H1 (cell line): ENCODE measurements at regions not wholly inside any gene's neighbourhood (a gene's known extent, or its start where the extent isn't known, plus 50 kb on each side); places are given as distances from the start of the nearest gene placed in this dataset.

ENCODE experiments used
- CTCF ChIA-PET: fragments of 300-600 bp; sonication (Branson Sonifier 250); formaldehyde crosslinking; loops from one replicate; lab custom pipeline; 2021; ENCODE audit not compliant: partially characterized antibody; lab: Charles Lee
- POLR2A ChIA-PET: fragments of 300-600 bp; sonication (Branson Sonifier 250); formaldehyde crosslinking; loops from one replicate; lab custom pipeline; 2021; ENCODE audit warnings: inconsistent platforms; ENCODE audit not compliant: partially characterized antibody; lab: Charles Lee
- DNase-seq, 2 experiments: peaks; one replicate each; pipeline versions ENCODE4 v3.0.0 to v3.0.0-alpha.2; 2010 to 2022; ENCODE audit warnings: low spot score in 2 of 2, low read depth in 1 of 2, mixed read lengths in 1 of 2
- FAIRE-seq: peaks from 2 replicates; lab custom pipeline; 2011; peaks lifted over from hg19 to GRCh38; lab: Jason Lieb, UNC
- H2AFZ ChIP-seq: 2 replicates; pipeline ENCODE4 v1.8.1; 2012; ENCODE audit warnings: low read length, inconsistent platforms
- H2AK5ac ChIP-seq: 2 replicates; pipeline ENCODE4 v1.6.1; 2013; ENCODE audit warnings: low read depth, low read length
- H2BK120ac ChIP-seq: replicated peaks from 2 replicates; pipeline ENCODE3; 2013; ENCODE audit warnings: low read depth, low read length, inconsistent platforms
- H2BK12ac ChIP-seq: 2 replicates; pipeline ENCODE4 v1.6.1; 2013; ENCODE audit warnings: low read depth, low read length
- H2BK15ac ChIP-seq: 2 replicates; pipeline ENCODE4 v1.6.1; 2013; ENCODE audit warnings: low read length
- H2BK20ac ChIP-seq: 2 replicates; pipeline ENCODE4 v1.6.1; 2013; ENCODE audit warnings: low read length
- H2BK5ac ChIP-seq: 2 replicates; pipeline ENCODE4 v1.6.1; 2013; ENCODE audit warnings: low read depth, low read length
- H3K14ac ChIP-seq: 2 replicates; pipeline ENCODE4 v1.6.1; 2013; ENCODE audit warnings: inconsistent platforms; ENCODE audit not compliant: insufficient read length
- H3K18ac ChIP-seq: 2 replicates; pipeline ENCODE4 v1.6.1; 2013; ENCODE audit warnings: low read length; ENCODE audit errors: extremely low read depth
- H3K23ac ChIP-seq: 2 replicates; pipeline ENCODE4 v1.6.1; 2013; ENCODE audit warnings: inconsistent platforms; ENCODE audit not compliant: insufficient read length
- H3K23me2 ChIP-seq: 2 replicates; pipeline ENCODE4 v1.6.1; 2013; ENCODE audit warnings: low read depth, low read length
- H3K27ac ChIP-seq: 2 replicates; pipeline ENCODE4 v1.6.1; 2011; ENCODE audit warnings: low read depth, low read length, inconsistent platforms
- H3K27me3 ChIP-seq, 4 experiments: replicated peaks in 1 of 4; 1 replicate in 1 of 4; 2 replicates in 3 of 4; pipeline versions ENCODE4 v1.6.1 to v1.8.1; 2011 to 2013; ENCODE audit warnings: low read length in 3 of 4, mild to moderate bottlenecking in 3 of 4, inconsistent platforms in 2 of 4, mixed read lengths in 2 of 4, moderate library complexity in 1 of 4; ENCODE audit not compliant: control insufficient read depth in 3 of 4, insufficient read depth in 3 of 4; ENCODE audit errors: extremely low read depth in 1 of 4
- H3K36me3 ChIP-seq, 4 experiments: 2 replicates each; pipeline versions ENCODE4 v1.6.1 to v1.8.1; 2011 to 2013; ENCODE audit warnings: mild to moderate bottlenecking in 4 of 4, low read length in 3 of 4, moderate library complexity in 2 of 4, control low read depth in 1 of 4, inconsistent platforms in 1 of 4; ENCODE audit not compliant: insufficient read depth in 4 of 4, control insufficient read depth in 2 of 4
- H3K4ac ChIP-seq: replicated peaks from 2 replicates; pipeline ENCODE3; 2013; ENCODE audit warnings: low read length, low read depth, mixed read lengths, inconsistent platforms; ENCODE audit not compliant: insufficient read length
- H3K4me1 ChIP-seq, 4 experiments: replicated peaks in 1 of 4; 1 replicate in 1 of 4; 2 replicates in 3 of 4; pipeline versions ENCODE4 v1.6.1 to v1.8.1; 2011 to 2013; ENCODE audit warnings: low read length in 3 of 4, inconsistent platforms in 2 of 4, mixed read lengths in 1 of 4; ENCODE audit not compliant: insufficient read depth in 4 of 4, control insufficient read depth in 3 of 4
- H3K4me2 ChIP-seq, 2 experiments: 2 replicates each; pipeline versions ENCODE4 v1.6.1 to v1.8.1; 2011 to 2013; ENCODE audit warnings: low read depth in 2 of 2, low read length in 2 of 2, control low read depth in 1 of 2, inconsistent platforms in 1 of 2, mild to moderate bottlenecking in 1 of 2; ENCODE audit not compliant: insufficient read depth in 1 of 2
- H3K4me3 ChIP-seq, 4 experiments: fragments of 200-600, 300-600 bp in 1 of 4; sonication (generic), shearing (Covaris generic), sonication (Bioruptor Twin) in 1 of 4; 2 replicates each; pipeline versions ENCODE4 v1.5.1 to v1.8.1; 2011 to 2016; ENCODE audit warnings: low read length in 4 of 4, low read depth in 3 of 4, control low read depth in 2 of 4, inconsistent platforms in 2 of 4, mild to moderate bottlenecking in 2 of 4, mixed read lengths in 1 of 4, moderate library complexity in 1 of 4; ENCODE audit not compliant: insufficient read depth in 2 of 4; ENCODE audit errors: extremely low read depth in 1 of 4
- H3K56ac ChIP-seq: replicated peaks from 2 replicates; pipeline ENCODE3; 2013; ENCODE audit warnings: low read depth, mild to moderate bottlenecking, mixed read lengths, low read length, inconsistent platforms; ENCODE audit not compliant: insufficient read length
- H3K79me1 ChIP-seq: 2 replicates; pipeline ENCODE4 v1.6.1; 2013; ENCODE audit warnings: low read depth, low read length, control low read depth
- H3K79me2 ChIP-seq, 2 experiments: 2 replicates each; pipeline versions ENCODE4 v1.6.1 to v1.8.1; 2012 to 2013; ENCODE audit warnings: low read length in 2 of 2, mild to moderate bottlenecking in 2 of 2, inconsistent platforms in 1 of 2; ENCODE audit not compliant: insufficient read depth in 2 of 2, control insufficient read depth in 1 of 2
- H3K9ac ChIP-seq, 4 experiments: replicated peaks in 1 of 4; 1 replicate in 1 of 4; 2 replicates in 3 of 4; pipeline versions ENCODE4 v1.6.1 to v1.8.1; 2011 to 2013; ENCODE audit warnings: low read depth in 3 of 4, low read length in 3 of 4, control low read depth in 2 of 4, mild to moderate bottlenecking in 2 of 4, moderate library complexity in 2 of 4, inconsistent platforms in 1 of 4; ENCODE audit errors: extremely low read depth in 1 of 4
- H3K9me3 ChIP-seq, 2 experiments: 2 replicates each; pipeline versions ENCODE4 v1.6.1 to v1.8.1; 2012 to 2013; ENCODE audit warnings: mild to moderate bottlenecking in 2 of 2, moderate library complexity in 2 of 2, control low read depth in 1 of 2, inconsistent platforms in 1 of 2, low read depth in 1 of 2, low read length in 1 of 2, mixed read lengths in 1 of 2; ENCODE audit not compliant: insufficient read depth in 2 of 2
- H4K20me1 ChIP-seq, 2 experiments: replicated peaks in 1 of 2; 2 replicates each; pipeline versions ENCODE3 to v1.8.1; 2011 to 2013; ENCODE audit warnings: inconsistent platforms in 2 of 2, low read length in 2 of 2, mild to moderate bottlenecking in 1 of 2; ENCODE audit not compliant: insufficient read depth in 2 of 2, control insufficient read depth in 1 of 2
- H4K5ac ChIP-seq: 2 replicates; pipeline ENCODE4 v1.6.1; 2013; ENCODE audit warnings: low read length, low read depth, mixed read lengths, inconsistent platforms; ENCODE audit not compliant: insufficient read length
- H4K8ac ChIP-seq: 2 replicates; pipeline ENCODE4 v1.8.0; 2013; ENCODE audit warnings: mild to moderate bottlenecking, moderate library complexity, low read length, inconsistent platforms; ENCODE audit not compliant: insufficient read depth; ENCODE audit errors: extremely low read depth
- H4K91ac ChIP-seq: replicated peaks from 2 replicates; pipeline ENCODE3; 2013; ENCODE audit warnings: low read length, mixed read lengths, inconsistent platforms; ENCODE audit not compliant: insufficient read length
- CHD2 ChIP-seq: IDR thresholded peaks from 2 replicates; pipeline ENCODE4 v1.6.1; 2012; ENCODE audit warnings: low read length, improper control_type of control experiment
- CTBP2 ChIP-seq: IDR thresholded peaks from 2 replicates; pipeline ENCODE4 v1.7.0; 2011; ENCODE audit warnings: borderline replicate concordance, mild to moderate bottlenecking, moderate library complexity, mixed read lengths, low read length; ENCODE audit not compliant: insufficient read depth, insufficient read length
- JUN ChIP-seq: IDR thresholded peaks from 2 replicates; pipeline ENCODE4 v1.6.1; 2011; ENCODE audit warnings: low read depth, mild to moderate bottlenecking, improper control_type of control experiment, low read length
- KDM4A ChIP-seq: IDR thresholded peaks from one replicate; pipeline ENCODE4 v1.7.1; 2012; ENCODE audit warnings: low read depth, mild to moderate bottlenecking, moderate library complexity, low read length, inconsistent platforms; ENCODE audit not compliant: severe bottlenecking
- PHF8 ChIP-seq: fragments of 200-600 bp; sonication (generic); conservative IDR thresholded peaks from 2 replicates; pipeline ENCODE4 v1.7.1; 2012; ENCODE audit warnings: low read depth, mild to moderate bottlenecking, inconsistent platforms, low read length, moderate library complexity
- POLR2AphosphoS5 ChIP-seq: IDR thresholded peaks from 2 replicates; pipeline ENCODE4 v1.6.1; 2011; ENCODE audit warnings: low read depth, low read length
- RFX5 ChIP-seq: IDR thresholded peaks from 2 replicates; pipeline ENCODE4 v1.6.1; 2011; ENCODE audit warnings: low read depth, low read length, improper control_type of control experiment, borderline replicate concordance
- RNF2 ChIP-seq: fragments of 200-900, 300-1000 bp; sonication (generic); IDR thresholded peaks from 2 replicates; pipeline ENCODE4 v1.7.1; 2016; ENCODE audit warnings: borderline replicate concordance, low read depth, mild to moderate bottlenecking, antibody characterized with exemption, low read length; ENCODE audit not compliant: poor library complexity, severe bottlenecking; ENCODE audit errors: missing control alignments
- SP2 ChIP-seq: IDR thresholded peaks from 2 replicates; pipeline ENCODE4 v1.6.1; 2012; ENCODE audit warnings: mild to moderate bottlenecking, low read length, inconsistent platforms
- SUZ12 ChIP-seq: fragments of 200-600 bp; sonication (generic); IDR thresholded peaks from 2 replicates; pipeline ENCODE4 v1.6.1; 2012; ENCODE audit warnings: mild to moderate bottlenecking, inconsistent platforms, low read length, moderate library complexity, mixed read lengths
- TBP ChIP-seq: IDR thresholded peaks from 2 replicates; pipeline ENCODE4 v1.6.1; 2011; ENCODE audit warnings: low read depth, low read length, improper control_type of control experiment
- WGBS, 2 experiments: shearing (Covaris generic) in 1 of 2; methylation state at CpG; one replicate each; pipeline versions ENCODE4 v1.1.6 to v1.1.7; 2013 to 2015; ENCODE audit warnings: low lambda C conversion rate in 2 of 2, mixed read lengths in 2 of 2, inconsistent platforms in 1 of 2, low coverage in 1 of 2, missing lambda C conversion rate in 1 of 2; ENCODE audit not compliant: insufficient replicate concordance in 2 of 2, insufficient coverage in 1 of 2, insufficient read length in 1 of 2; ENCODE audit errors: extremely low coverage in 1 of 2, missing lambda C conversion rate in 1 of 2; 5-methylcytosine and 5-hydroxymethylcytosine counted together
- TF ChIP-seq, protein P1 (sequence below): IDR thresholded peaks from 2 replicates; pipeline ENCODE4 v1.6.1; 2012; ENCODE audit warnings: low read length, inconsistent platforms
- TF ChIP-seq, protein P2 (sequence below): IDR thresholded peaks from 2 replicates; pipeline ENCODE4 v1.6.1; 2012; ENCODE audit warnings: inconsistent platforms

DNA sequence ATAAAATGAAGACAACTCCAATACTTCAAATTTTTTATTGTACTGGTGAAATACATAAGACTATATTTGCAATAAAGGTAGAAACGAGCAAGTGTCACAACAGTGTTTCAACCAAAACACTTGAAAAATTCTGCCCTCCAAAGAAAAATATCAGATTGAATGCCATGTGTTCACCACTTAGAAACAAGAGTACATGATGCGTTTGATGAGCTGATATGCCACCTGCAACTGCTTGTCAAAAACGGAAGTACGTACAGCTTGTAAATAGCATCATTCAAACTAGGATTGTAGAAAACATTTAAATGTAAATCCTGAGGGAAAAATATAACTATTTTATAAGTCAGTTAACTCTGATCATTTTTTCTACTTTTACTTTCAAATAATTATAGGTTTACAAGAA, 276.1 kb downstream of the ANTXR2 start:
- CTCF ChIA-PET: no interaction called here
- FAIRE-seq (no peak), DNase-seq (no peak)
- Histone ChIP-seq H3K14ac (no peak overlapping the region), H2BK12ac (no peak overlapping the region), H3K79me1 (no peaks in the 10 kb centered on the region), H4K91ac (no peak overlapping the region), H3K18ac (no peak overlapping the region), H3K9ac (no peak overlapping the region), H3K4me1 (no peaks in the 10 kb centered on the region), H3K56ac (no peak overlapping the region), H2BK15ac (no peak overlapping the region), H3K4me2 (no peak overlapping the region), H3K23me2 (no peaks in the 10 kb centered on the region), H3K27ac (no peak overlapping the region), H3K4ac (no peak overlapping the region), H4K20me1 (no peaks in the 10 kb centered on the region), H2BK20ac (no peak overlapping the region), H2AK5ac (no peak overlapping the region), H2BK120ac (no peak overlapping the region), H3K27me3 (no peaks in the 10 kb centered on the region), H2BK5ac (no peak overlapping the region), H4K5ac (no peak overlapping the region), H3K4me3 (no peak overlapping the region), H4K8ac (no peak overlapping the region), H3K23ac (no peak overlapping the region), H3K36me3 (no peaks in the 10 kb centered on the region), H3K79me2 (no peaks in the 10 kb centered on the region), H3K9me3 (no peaks in the 10 kb centered on the region), H2AFZ (no peak overlapping the region)
- 93% methylated on average over 4 of the region's 4 CpGs; no CpG with 5 or more reads in 1 of the 2 experiments for WGBS, 2 experiments
- POLR2A ChIA-PET: no interaction called here
- TF ChIP-seq POLR2AphosphoS5: no peak
- TF ChIP-seq, protein P1, sequence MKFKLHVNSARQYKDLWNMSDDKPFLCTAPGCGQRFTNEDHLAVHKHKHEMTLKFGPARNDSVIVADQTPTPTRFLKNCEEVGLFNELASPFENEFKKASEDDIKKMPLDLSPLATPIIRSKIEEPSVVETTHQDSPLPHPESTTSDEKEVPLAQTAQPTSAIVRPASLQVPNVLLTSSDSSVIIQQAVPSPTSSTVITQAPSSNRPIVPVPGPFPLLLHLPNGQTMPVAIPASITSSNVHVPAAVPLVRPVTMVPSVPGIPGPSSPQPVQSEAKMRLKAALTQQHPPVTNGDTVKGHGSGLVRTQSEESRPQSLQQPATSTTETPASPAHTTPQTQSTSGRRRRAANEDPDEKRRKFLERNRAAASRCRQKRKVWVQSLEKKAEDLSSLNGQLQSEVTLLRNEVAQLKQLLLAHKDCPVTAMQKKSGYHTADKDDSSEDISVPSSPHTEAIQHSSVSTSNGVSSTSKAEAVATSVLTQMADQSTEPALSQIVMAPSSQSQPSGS: no peak
- TF ChIP-seq, protein P2, sequence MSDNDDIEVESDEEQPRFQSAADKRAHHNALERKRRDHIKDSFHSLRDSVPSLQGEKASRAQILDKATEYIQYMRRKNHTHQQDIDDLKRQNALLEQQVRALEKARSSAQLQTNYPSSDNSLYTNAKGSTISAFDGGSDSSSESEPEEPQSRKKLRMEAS: no peak
- TF ChIP-seq SUZ12: no peak
- TF ChIP-seq TBP: no peak
- no peak for TF ChIP-seq CHD2
- TF ChIP-seq JUN: no peak
- TF ChIP-seq KDM4A: no peak
- TF ChIP-seq RNF2: no peak
- TF ChIP-seq SP2: no peak
- no peak for TF ChIP-seq RFX5
- TF ChIP-seq CTBP2: no peak
- no peak for TF ChIP-seq PHF8
